Cerebellar cortex (tissue), 1 donor: ENCODE measurements at regions not wholly inside any gene's neighbourhood (a gene's known extent, or its start where the extent isn't known, plus 50 kb on each side); places are given as distances from the start of the nearest gene placed in this dataset.
"Not testable (repeated sequence)": the region's sequence is repeated elsewhere in the genome, so short reads cannot be mapped to it uniquely, and the experiment has no call there.

Experiments used
- DNase-seq: peaks from one replicate; pipeline ENCODE4 v3.0.0-alpha.2; 2015; ENCODE audit warnings: low spot score

DNA sequence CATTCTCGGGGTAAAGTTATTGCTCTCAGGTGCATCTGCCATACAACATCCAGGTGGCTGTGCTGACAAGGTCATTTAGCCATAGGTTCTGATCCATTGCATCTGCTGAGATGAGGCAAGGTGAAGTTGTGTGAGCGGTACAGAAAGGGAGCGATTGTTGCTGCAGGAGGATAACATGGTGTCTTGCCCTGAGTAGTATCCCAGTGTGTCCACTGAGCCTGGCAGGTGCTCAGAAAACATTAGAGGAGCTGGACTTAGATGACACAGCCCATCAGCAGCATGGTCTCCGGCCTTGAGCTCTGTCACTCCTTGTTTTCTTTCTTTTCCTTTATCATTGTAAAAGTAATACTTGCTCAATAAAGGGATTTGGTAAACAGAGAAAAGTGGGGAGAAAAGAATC lies 161.1 kb upstream of the ATP10A start:
- no peak for DNase-seq

DNA sequence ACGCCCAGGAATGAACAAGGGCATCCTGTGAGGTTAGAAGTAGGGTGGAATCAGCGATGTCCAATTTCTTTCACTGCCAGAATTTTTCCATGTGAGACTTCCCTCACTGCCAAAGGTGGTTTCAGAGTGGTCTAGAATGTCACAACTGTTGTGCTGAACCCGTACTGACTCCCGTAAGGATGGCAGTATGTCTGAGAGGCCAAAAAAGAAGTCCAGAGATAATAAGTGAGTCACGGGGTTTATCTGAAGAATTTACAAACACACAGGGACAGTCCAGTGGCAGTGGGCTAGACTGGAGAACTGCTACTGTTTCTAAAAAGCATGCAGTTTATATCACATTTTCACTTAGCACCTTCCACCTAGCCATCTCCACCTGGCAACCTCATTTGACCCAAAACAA lies 160.6 kb upstream of the ATP10A start:
- no peak for DNase-seq

DNA sequence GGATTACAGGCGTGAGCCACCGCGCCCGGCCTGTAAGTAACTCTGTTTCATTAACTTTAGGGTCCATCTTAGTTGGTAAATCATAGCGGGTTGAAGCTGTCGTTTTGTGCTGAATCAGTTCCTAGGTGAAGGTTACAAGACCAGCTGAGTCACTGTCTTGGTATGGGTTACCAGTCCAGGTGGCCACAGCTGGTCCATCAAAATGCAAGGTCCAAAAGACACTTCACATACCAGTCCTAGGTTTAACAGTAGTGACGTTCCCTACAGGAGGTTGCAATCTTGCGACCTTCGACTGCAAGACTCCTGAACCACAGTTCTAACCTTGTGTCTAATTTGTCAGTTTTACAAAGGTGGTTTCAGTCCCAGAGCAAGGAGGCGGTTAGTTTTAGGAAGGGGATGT lies 160.1 kb upstream of the ATP10A start:
- DNase-seq = no peak

DNA sequence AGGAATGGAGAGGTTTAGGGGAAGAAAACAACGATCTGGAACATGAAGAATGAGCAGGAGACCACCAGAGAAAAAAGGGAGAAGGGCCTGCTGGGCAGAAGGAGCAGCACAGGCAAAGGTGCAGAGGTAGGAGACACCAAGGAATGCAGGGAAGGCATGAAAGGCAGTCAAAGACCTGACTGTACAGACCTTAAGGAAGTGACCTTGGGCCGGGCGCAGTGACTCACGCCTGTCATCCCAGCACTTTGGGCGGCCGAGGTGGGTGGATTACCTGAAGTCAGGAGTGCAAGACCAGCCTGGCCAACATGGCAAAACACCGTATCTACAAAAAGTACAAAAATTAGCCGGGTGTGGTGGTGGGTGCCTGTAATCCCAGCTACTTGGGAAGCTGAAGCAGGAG lies 157.7 kb upstream of the ATP10A start:
- DNase-seq = no peak

DNA sequence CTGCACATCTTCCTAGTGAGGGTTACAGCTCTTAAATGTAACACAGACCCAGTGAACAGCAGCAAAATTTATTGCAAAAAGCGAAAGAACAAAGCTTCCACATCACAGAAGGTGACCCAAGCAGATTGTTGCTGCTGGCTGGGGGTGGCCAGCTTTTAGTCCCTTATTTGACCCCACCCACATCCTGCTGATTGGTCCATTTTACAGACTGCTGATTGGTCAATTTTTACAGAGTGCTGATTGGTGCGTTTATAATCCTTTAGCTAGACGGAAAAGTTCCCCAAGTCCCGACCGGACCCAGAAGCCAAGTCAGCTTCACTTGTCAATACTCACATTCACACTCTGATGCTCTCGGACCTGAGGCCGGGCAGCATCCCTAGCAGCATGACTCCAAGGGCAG lies 154.5 kb upstream of the ATP10A start:
- no peak for DNase-seq

DNA sequence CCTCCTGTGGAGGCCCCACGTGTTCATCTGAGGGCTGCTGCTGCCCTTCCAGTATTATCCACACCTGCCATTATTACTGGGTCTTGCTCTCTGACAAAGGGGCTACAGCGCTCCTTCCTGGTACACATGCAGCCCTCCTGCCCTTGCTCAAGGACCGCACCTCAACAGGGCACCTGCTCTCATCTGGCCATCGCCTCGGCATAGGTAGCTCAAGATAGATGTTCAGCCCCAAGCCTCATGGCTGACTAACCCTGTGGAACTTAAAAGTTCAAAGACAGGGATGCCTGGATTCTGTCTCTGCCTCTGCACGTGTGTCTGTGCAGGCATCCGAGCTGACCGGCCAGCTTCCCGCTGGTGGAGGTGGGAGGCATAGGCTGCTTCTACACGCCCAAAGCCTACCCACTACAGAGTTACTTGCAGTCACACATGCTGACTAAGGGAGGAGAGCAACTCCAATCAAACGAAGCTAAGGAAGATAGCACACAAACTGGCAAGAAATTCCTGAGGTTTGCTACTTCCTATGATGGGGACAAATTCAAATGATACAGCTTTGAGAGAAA lies 152.5 kb upstream of the ATP10A start:
- no peak for DNase-seq

DNA sequence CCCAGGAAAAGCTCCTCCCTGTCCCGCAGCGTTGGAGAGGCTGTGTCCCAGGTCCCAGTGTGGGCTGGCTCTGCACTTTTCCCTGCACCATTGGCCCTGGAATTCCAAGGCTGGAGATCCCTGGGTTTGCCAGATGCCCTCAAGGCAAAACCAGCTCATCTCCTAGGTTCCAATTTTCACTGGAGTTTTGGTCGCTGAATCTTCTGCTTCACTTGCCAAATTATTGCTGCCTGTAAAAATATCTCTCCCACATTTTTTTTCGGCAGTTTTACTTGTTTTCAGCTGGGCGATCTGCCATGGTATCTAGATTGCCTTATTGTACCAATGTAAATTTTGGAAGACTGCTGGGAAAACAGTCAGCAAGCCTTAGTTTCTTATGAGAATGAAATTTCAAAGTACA lies 150.9 kb upstream of the ATP10A start:
- no peak for DNase-seq

DNA sequence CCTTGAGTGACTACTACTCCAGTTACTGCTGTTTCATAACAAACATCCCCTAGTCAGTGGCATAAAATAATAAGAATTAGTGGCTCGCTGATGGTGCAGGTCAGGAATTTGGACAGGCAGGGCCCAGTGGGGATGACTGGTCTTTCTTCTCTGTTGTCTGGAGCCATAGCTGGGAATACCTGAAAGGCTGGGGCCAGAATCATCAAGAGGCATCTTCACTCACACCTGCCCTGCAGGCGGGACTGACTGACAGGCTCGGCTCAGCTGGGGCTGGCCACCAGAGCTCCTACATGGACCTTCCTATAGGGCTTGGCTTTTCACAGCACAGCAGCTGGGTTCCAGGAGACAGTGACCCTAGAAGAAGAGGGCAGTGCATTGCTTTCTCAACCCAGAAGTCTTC lies 148.8 kb upstream of the ATP10A start:
- no peak for DNase-seq

DNA sequence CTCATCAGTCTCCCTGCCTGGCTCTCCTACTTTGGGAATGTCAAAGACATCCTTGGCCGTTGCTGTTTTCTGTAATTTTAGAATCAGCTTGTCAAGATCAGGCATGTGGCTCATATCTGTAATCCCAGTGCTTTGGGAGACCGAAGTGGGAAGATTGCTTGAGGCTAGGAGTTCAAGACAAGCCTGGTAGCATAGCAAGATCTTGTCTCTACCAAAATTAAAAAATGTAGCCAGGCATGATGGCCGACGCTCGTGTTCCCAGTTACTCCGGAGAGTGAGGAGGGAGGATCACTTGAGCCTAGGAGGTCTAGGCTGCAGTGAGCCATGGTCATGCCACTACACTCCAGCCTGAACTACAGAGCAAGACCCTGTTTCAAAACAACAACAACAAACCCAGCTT lies 144.0 kb upstream of the ATP10A start:
- no peak for DNase-seq

DNA sequence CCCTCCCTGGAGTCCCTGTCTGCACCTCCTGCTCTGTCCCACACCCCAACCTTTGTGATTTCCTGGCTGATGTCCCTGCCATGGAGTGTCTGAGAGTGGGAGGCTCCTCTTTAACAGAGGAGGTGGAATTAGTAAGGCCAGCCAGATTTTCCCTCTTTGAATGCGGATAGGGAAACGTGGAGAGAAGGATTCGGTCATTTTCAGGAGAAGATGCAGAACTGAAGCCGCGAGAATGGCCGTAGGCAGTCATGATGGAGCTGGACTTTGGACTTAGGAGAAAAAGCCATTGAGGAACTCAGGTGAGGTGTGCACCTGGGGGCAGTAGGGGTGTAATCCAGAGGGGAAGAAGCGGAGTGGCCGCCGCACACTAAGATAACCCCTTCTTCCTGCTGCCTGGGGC lies 138.1 kb upstream of the ATP10A start:
- DNase-seq = no peak

DNA sequence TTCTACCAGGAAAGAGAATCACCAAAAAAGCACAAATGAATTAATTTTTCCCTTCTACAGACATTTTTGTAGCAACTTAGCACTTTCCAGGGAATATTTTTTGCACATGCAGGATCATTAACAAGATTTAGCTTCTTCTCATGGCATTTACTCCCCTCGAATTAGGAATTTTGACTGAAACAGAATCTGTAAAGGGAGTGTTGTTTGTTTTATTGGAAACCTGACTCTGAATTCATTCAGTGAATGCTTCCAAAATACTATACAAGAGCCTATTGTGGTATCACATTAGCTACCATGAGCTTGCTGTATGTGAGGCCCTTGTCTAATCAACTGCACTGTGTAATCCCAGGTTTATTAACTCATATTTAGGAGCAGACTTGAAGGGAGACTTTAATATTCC lies 130.4 kb upstream of the ATP10A start:
- no peak for DNase-seq

DNA sequence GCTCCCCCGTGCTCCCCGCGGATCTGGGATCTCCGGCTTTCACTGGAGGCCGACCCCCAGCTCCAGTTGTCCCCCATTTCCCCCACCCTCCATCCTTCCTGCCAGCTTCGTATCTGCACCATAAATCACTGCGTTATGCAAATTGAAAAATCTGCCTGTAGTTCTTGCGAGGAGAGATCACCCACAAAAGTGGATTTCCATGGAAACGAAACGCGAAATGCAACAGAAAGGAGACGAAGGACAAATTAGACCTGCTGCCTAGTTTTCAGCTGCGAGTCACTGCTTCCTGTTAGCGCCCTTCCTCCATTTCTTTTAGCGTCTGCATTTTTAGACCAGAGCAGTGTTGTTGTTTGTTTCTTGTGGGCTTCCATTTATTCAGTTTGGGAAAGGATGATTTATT lies 127.1 kb upstream of the ATP10A start:
- DNase-seq = no peak

DNA sequence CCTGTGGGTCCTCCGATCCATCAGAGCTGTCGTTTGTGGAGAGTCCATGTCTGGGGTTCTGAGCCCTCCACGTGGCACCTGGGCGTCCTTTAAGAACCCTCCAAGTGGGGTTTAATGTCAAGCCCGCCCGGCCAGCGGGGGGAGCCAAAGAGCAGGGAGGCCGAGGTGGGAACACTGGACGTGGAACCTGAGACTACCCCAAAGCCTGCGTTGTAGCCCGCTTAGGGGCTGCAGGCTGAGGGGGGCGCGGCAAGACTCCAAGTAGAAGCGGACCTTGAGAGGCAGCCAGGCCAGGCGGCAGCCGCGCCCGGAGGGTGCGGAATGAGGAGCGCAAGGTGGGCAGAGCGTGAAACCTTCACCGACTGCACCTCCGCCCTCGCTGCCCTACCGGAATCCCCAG lies 126.2 kb upstream of the ATP10A start:
- no peak for DNase-seq

DNA sequence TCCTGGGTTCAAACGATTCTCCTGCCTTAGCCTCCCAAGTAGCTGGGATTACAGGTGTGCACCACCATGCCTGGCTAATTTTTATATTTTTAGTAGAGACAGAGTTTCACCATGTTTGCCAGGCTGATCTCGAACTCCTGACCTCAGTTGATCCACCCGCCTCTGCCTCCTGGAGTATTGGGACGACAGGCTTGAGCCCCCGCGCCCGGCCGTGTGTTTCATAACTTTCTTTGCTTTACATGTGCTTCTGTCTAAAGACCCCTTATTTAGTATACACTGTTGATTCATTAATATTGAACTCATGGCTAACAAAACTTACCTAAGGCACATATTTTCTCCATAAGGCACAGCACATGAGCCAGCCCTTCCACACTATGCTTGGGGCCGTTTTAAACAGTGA lies 125.6 kb upstream of the ATP10A start:
- DNase-seq = not testable (repeated sequence)

DNA sequence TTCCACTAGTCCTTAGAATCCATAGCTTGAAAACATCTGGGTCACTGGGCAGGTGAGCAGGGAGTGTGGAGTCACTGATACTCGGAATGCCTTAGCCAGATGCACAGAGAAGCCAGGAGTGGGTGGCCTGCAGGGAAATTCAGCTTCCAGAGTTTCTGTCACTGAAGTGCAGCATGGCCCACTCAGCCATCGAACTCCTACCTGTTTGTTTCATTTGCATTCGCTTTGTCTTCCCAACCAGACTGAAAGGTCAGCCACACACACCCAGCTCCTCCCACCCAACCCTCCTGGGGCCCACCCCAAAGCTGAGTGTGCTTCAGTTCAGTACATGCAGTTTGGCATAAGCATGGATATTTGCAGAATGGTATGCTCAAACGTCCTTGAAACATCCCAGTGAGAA lies 124.5 kb upstream of the ATP10A start:
- no peak for DNase-seq

DNA sequence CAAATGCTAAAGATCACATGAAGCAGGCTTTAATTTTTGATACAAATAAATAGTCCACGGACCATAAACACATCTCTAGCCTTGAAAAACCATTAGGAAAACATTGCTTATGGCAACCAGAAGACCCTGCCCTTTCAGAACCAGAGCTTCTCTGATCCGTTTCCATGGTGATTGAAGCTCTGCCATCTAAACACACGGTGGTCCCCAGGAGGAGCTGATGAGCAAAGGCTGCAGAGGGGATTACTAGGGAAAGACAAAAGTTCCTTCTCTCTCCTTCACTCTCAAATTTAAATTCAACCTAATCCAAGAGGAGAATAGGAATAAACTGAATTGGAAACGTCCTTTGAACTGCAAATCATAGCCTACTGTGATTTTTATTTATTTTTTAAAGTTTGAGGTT lies 122.0 kb upstream of the ATP10A start:
- no peak for DNase-seq

DNA sequence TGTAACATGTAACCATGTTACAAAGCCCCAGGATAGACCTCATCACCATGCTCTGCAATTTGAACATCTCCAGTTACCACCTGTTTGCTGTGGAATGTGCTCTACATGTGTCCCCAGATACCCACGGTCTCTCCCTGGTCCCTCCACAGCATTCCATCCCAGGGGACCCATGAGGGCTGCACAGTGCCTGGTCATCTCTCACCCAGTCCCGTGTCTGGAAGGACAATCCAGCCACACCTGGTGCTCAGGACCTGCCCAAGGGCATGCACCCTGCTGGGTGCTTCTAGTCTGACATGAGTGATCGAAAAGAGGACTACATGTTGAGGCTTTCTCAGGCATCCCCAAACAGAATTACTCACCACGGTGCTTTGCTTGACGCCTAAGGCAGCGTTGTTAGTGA lies 119.6 kb upstream of the ATP10A start:
- DNase-seq = no peak

DNA sequence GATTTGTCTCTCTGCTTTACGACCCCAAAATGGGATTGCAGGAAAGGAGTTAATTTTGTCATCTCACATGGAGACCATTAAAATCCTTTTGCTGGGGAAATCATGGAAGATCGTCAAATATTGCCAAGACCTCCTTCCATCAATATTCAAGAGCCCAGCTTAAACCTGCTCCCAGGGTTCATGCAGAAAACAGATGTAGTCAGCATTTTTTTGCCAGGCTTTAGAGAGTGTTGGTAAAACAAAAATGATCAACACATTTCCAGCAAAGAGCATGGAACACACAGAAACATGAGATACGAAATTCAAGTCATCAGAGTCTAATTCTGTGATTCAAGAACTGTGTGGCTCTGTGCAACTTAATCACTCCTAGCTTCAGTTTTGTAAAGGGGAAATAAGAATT lies 118.0 kb upstream of the ATP10A start:
- DNase-seq = no peak

DNA sequence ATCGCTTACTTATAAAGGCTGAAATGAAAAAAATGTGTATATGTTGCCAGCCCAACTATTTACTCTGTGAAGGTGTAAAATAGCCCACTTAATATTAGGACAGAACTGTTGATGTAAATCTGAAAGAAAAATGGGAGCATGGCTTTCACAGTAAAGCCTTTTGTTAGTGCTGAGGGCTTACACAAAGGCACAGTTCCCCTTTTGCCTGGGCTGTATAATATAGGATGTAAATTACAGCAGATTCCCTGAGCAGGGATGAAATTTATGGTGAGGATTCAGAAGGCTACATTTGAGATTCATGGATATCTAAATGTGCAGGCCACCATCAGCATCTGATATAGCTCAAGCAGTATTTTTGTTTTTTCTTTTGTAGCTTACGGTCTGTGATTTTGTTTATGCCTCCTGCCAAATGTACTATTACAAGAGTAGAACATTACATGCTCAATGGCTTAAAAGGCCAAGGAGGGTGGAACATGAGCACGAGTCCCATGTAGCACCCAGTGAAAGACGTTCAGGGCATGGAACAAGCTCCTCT lies 109.1 kb upstream of the ATP10A start:
- DNase-seq = no peak

DNA sequence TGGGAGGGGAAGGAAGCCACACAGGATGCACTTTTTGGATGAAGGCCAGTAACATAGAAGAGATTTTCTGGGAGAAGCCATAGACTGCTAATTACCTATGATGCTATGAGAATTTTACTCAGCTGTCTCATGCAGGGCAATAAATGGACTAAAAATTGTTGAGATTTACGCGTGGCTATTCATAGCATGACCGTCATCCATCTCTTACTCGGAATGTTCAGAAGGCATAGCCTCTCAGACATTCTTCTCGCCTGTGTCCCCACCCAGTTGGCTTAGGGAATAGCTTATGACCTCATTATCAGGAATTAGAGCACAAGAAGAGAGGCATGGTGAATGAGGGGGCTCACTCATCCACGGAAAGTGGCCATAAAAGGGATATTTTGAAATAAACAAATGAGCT lies 107.9 kb upstream of the ATP10A start:
- DNase-seq = no peak

DNA sequence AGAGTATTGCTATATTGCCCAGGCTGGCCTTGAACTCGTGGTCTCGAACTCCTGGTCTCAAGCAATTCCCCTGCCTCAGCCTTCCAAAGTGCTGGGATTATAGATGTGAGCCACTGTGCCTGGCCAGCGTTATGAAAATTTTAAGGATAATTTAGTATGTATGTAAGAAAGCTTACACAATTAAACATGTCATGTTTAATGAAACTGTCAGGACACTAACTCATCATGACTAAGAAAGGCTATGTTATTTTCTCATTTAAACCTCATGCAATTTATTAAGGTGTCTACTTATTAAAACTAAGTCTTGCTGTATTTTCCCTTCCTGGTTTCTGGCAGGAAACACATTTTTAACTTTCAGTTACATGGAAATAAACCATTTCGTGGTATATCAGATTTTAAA lies 106.8 kb upstream of the ATP10A start:
- DNase-seq = no peak

DNA sequence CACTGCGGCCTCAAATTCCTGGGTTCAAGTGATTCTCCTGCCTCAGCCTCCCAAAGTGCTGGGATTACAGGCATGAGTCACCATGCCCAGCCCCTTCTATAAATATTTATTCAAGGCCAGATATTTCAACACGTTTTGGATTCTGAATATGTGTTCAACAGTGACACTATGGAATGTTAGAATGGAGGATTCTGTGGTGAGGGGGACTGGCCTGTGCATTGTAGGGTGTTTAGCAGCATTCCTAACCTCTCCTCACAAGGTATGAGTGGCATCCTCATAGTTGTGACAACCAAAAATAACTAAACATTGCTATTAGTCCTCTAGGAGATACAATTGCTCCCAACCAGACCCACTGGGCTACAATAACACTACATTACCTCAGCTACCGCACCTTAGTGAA lies 104.0 kb upstream of the ATP10A start:
- no peak for DNase-seq

DNA sequence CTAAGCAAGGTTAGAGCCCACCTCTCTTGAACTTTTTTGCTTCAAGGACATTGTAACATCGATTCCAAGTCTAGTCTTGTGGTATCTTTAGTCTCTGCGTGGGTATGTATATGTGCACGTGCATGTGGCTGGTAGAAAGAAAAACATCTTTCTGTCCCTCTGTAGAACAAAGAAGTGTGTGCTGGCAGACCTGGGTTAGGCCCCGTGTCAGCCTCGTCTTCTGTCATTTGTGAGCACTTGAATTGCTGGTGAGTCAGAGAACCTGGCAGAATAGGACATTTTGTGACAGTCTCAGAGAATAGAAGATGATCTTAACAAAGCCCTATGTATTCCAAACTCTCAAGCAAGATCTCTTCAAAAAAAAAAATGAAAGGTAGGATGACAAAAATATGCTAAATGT lies 102.2 kb upstream of the ATP10A start:
- DNase-seq = no peak

DNA sequence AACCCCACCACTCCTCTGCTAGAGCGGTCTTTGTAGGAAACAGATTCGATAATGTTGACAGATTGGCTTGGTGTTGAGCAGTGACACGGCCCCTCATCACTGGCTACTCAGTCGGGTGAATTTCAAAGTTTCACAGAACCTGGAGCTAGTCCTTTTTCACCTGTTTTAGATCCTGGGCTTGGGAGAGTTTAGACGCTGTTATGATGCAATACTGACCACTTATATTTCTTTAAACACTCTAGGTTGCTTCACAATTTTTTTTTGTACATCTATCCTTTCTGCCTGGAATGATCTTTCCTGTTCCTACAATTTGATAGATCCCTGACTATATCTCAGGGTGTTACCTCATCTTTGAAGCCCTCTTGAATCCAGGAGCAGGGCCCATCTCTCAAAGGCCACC lies 97.1 kb upstream of the ATP10A start:
- no peak for DNase-seq

DNA sequence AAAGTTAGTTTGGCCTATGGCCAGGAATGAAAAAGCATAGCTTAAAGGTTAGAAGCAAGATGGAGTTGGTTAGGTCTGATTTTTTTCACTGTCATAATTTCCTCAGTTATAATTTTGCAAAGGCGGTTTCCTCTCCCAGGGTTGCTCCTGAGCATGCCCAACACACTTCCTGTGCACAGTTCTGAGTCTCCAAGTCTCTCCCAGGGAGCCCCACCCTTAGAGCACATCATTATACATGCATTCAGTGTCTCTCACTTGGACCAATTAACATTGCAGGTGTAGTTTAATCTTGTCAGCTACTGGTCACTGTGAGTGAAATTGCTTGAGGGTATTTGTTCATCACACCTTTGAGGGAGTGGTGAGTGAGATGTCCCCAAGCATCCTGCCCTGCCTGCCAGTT lies 96.0 kb upstream of the ATP10A start:
- no peak for DNase-seq
